Brain microvascular endothelial cell (primary cell): ENCODE measurements at regions not wholly inside any gene's neighbourhood (a gene's known extent, or its start where the extent isn't known, plus 50 kb on each side); places are given as distances from the start of the nearest gene placed in this dataset.

Experiments
- DNase-seq: peaks from one replicate; pipeline ENCODE4 v3.0.0-alpha.2; 2020
- H3K27ac ChIP-seq: fragments of 250-450 bp; sonication (Bioruptor Pico); 2 replicates; pipeline ENCODE4 v1.5.1; 2020; ENCODE audit warnings: mild to moderate bottlenecking, moderate library complexity
- H3K27me3 ChIP-seq: fragments of 250-450 bp; sonication (Bioruptor Pico); replicated peaks from 2 replicates; pipeline ENCODE4 v1.5.1; 2020; ENCODE audit warnings: mild to moderate bottlenecking
- H3K36me3 ChIP-seq: fragments of 250-450 bp; sonication (Bioruptor Pico); replicated peaks from 2 replicates; pipeline ENCODE4 v1.5.1; 2020; ENCODE audit warnings: mild to moderate bottlenecking
- H3K4me3 ChIP-seq: 2 replicates; pipeline ENCODE4 v1.5.1; 2011; ENCODE audit warnings: low read depth, mild to moderate bottlenecking, control low read depth, low read length, moderate library complexity
- in situ Hi-C: cut with HindIII; loops from 2 replicates; pipeline ENCODE4 v1.10.0; 2017; ENCODE audit warnings: low sequenced_read_pairs, low pct_ligation_motif_present
- TF ChIP-seq, protein P1 (sequence below): IDR thresholded peaks from 2 replicates; pipeline ENCODE4 v1.5.1; 2011; ENCODE audit warnings: low read depth, mild to moderate bottlenecking, moderate library complexity, low read length, control low read depth, inconsistent platforms; ENCODE audit errors: missing control alignments

DNA sequence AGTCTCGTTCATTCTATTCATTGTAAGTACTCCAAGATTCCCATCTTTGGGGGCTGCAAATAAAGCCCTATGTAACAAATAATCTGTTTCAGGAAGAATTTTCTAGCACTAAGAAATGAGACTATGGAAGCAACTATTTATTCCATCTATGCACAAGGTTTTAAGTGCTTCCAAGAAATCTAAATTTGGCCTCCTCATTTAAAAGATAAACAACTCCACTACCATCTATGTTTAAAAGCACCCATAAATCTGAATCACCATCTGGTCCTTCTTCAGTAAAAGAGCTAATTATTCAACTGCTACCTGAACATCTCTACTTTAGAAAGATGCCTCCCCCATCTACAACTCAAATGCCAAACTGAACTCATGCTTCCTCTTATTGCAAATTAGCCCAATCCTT, 547.3 kb upstream of the LRRC4C start:
- H3K27ac ChIP-seq = no peak overlapping the region
- no peak overlapping the region for H3K4me3 ChIP-seq
- TF ChIP-seq, protein P1, sequence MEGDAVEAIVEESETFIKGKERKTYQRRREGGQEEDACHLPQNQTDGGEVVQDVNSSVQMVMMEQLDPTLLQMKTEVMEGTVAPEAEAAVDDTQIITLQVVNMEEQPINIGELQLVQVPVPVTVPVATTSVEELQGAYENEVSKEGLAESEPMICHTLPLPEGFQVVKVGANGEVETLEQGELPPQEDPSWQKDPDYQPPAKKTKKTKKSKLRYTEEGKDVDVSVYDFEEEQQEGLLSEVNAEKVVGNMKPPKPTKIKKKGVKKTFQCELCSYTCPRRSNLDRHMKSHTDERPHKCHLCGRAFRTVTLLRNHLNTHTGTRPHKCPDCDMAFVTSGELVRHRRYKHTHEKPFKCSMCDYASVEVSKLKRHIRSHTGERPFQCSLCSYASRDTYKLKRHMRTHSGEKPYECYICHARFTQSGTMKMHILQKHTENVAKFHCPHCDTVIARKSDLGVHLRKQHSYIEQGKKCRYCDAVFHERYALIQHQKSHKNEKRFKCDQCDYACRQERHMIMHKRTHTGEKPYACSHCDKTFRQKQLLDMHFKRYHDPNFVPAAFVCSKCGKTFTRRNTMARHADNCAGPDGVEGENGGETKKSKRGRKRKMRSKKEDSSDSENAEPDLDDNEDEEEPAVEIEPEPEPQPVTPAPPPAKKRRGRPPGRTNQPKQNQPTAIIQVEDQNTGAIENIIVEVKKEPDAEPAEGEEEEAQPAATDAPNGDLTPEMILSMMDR = no peak
- in situ Hi-C loops = no loop called here
- H3K36me3 ChIP-seq = no peaks in the 10 kb centered on the region
- DNase-seq = no peak
- no peaks in the 10 kb centered on the region for H3K27me3 ChIP-seq

DNA sequence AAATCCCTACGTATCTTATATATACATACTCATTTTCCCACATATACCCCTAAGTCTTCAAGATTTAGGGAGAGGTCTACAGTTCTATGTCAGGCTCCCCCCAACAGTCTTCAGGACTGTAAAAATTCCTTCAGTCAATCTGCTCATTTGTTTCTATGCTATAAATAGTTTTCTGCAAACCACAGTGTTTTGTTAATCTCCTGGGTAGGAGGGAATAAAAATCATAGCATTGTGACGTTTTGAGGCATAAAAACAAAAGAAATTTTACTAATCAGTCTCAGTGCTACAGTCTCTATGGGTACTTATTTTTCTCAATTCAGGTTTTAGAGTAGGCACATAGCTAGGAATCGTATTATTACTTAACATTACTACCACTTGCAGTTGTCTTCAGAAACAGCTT, 552.8 kb upstream of the LRRC4C start:
- Histone ChIP-seq H3K4me3 (no peak overlapping the region), H3K36me3 (no peaks in the 10 kb centered on the region), H3K27ac (peak overlapping the region; percentile 73), H3K27me3 (no peaks in the 10 kb centered on the region)
- in situ Hi-C loops = no loop called here
- TF ChIP-seq, protein P1 = no peak
- peak; percentile 9 for DNase-seq

DNA sequence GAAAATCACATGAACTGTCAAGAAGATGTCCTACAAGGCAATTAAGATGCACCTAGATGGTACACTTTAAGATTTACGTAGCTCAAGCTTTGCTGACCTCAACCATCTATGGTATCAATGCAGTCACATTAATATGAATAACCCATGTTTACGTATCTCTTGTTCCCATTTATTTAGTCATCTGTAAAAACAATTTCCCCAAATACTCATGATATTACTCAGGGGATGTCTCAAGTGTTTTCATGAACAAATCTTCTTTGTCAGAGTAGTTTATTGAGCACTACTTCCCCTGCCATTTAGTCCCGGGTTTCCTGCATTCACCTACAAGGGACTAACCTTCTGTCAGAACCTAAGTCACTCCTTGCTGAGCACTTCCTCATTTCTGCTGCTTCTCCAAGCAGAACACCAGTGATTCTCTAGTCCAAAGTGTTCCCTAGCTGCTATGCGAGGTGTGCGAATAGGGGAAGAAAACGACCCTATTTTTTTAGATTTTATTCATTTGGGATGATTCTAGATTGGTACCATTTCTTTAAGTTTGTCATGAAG, 554.3 kb upstream of the LRRC4C start:
- TF ChIP-seq, protein P1 = no peak
- Histone ChIP-seq H3K36me3 (no peaks in the 10 kb centered on the region), H3K4me3 (no peak overlapping the region), H3K27ac (peak overlapping the region; percentile 73), H3K27me3 (no peaks in the 10 kb centered on the region)
- DNase-seq = peak; percentile 36
- in situ Hi-C loops = no loop called here

DNA sequence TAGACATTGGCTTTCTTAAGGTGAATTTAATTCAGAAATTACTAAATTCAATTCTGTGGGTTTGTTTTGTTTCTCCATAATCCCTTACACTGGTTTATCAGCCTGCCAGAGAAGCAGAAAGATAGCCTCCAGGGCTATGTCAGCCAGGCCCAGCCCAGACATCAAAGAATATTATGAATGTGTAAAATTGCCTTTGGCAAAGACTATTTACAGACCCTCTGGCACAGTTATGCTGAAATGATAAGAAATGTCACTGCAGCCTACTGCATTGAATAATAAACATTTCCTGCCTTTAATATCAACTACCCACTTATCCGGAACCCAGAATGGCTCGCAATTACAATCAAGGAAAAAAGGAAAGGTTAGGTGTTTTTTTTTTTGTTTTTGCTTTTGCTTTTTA, 562.5 kb upstream of the LRRC4C start:
- Histone ChIP-seq H3K4me3 (no peak overlapping the region), H3K27me3 (no peaks in the 10 kb centered on the region), H3K27ac (no peak overlapping the region), H3K36me3 (no peaks in the 10 kb centered on the region)
- TF ChIP-seq, protein P1 = no peak
- DNase-seq = no peak
- in situ Hi-C loops = no loop called here

DNA sequence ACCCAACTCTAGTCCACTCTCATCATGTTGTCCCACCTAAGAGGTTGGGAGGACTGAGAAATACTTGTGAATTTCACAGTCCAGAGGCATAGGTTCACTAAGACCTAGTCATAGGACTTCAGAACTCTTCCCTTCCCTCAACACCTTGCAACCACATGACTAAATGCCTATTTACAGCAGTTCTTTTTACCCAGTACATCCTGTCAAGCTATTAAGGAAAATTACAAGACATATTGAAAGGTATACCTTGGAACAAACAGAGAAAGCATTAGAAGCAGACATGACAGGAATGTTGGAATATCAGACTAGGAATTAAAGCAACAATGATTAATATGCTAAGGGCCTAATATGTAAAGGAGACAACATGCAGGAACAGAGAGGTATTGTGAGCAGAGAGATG, 563.8 kb upstream of the LRRC4C start:
- no peaks in the 10 kb centered on the region for H3K36me3 ChIP-seq
- in situ Hi-C loops = no loop called here

More for the DNA sequence above, 563.8 kb upstream of the LRRC4C start:
- no peak for DNase-seq
- H3K4me3 ChIP-seq = no peak overlapping the region
- TF ChIP-seq, protein P1 = no peak
- no peaks in the 10 kb centered on the region for H3K27me3 ChIP-seq
- no peak overlapping the region for H3K27ac ChIP-seq
